ENCODE measurements at regions not wholly inside any gene's neighbourhood (a gene's known extent, or its start where the extent isn't known, plus 50 kb on each side); places are given as distances from the start of the nearest gene placed in this dataset.

DNA sequence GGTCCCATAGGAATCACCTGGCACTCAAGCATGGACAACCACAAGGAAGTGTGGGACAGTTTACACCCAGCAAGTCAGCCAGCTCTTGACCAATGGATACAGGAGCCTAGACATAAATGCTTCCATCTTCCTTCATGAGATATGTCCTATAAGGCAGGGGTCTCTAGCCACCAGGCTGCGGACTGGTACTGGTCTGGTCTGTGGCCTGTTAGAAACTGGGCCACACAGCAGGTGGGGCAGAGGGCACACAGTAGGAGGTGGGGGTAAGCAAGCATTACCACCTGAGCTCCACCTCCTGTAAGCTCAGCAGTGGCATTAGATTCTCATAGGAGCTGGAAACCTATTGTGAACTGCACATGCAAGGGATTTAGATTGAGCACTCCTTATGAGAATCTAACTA lies 437.1 kb downstream of the CD109 start:
- Histone ChIP-seq H3K4me1 (no peaks in the 10 kb centered on the region), H3K4me3 (no peak overlapping the region), H3K36me3 (no peaks in the 10 kb centered on the region), H3K27ac (no peak overlapping the region), H3K9me3 (peaks cover 0 to 5% (median 2%) of the 10 kb centered on the region in 4 donors), H3K27me3 (no peaks in the 10 kb centered on the region)
- no peak for DNase-seq
- intact Hi-C loops (cut with DNase I; ENCODE audit: low total_unique reads), result no loop called here
- no peak for TF ChIP-seq EP300 (IDR thresholded peaks at IDR 0.05)
- no peak for TF ChIP-seq POLR2AphosphoS5 (IDR thresholded peaks at IDR 0.05)
- TF ChIP-seq, protein P1, sequence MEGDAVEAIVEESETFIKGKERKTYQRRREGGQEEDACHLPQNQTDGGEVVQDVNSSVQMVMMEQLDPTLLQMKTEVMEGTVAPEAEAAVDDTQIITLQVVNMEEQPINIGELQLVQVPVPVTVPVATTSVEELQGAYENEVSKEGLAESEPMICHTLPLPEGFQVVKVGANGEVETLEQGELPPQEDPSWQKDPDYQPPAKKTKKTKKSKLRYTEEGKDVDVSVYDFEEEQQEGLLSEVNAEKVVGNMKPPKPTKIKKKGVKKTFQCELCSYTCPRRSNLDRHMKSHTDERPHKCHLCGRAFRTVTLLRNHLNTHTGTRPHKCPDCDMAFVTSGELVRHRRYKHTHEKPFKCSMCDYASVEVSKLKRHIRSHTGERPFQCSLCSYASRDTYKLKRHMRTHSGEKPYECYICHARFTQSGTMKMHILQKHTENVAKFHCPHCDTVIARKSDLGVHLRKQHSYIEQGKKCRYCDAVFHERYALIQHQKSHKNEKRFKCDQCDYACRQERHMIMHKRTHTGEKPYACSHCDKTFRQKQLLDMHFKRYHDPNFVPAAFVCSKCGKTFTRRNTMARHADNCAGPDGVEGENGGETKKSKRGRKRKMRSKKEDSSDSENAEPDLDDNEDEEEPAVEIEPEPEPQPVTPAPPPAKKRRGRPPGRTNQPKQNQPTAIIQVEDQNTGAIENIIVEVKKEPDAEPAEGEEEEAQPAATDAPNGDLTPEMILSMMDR (IDR thresholded peaks at IDR 0.05), result no peak
- no peak for TF ChIP-seq POLR2A (IDR thresholded peaks at IDR 0.05)
- 94 to 97% (median 96%) methylated on average over 1 of the region's 1 CpG; no CpG with 5 or more reads in 2 of the 5 donors for WGBS, 5 donors

DNA sequence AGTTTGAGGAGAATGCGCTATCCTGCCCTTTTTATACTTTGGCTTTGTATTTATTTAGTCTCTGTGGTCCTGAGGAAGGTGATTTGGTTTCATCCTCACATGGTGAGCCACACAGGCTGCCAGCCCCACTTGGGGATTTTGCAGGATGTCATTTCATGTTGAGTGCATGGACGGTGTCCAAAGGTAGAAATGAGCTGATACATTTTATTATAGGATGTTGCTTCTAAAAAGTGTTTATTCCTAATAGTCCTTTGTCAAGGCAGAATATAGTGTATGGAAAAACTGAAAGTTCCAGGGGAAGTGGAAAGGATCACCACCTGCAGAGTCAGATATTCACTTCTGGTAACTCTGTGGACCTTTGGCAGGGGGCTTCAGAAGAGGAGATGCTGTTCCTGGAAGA lies 434.6 kb downstream of the CD109 start:
- peak in 1 of 2 donors; percentile 10 for DNase-seq
- H3K4me3 ChIP-seq, result no peak overlapping the region
- intact Hi-C loops (cut with DNase I; ENCODE audit: low total_unique reads), result no loop called here
- TF ChIP-seq, protein P1 (IDR thresholded peaks at IDR 0.05), result no peak
- TF ChIP-seq POLR2A (IDR thresholded peaks at IDR 0.05), result no peak
- TF ChIP-seq POLR2AphosphoS5 (IDR thresholded peaks at IDR 0.05), result no peak
- no peak for TF ChIP-seq EP300 (IDR thresholded peaks at IDR 0.05)
- no peaks in the 10 kb centered on the region for H3K4me1 ChIP-seq
- peaks cover 0 to 1% (median under 1%) of the 10 kb centered on the region in 4 donors for H3K9me3 ChIP-seq
- no peak overlapping the region for H3K27ac ChIP-seq
- WGBS, 5 donors, result 84 to 93% (median 89%) methylated on average over 2 of the region's 2 CpGs
- no peaks in the 10 kb centered on the region for H3K36me3 ChIP-seq
- H3K27me3 ChIP-seq, result no peaks in the 10 kb centered on the region

DNA sequence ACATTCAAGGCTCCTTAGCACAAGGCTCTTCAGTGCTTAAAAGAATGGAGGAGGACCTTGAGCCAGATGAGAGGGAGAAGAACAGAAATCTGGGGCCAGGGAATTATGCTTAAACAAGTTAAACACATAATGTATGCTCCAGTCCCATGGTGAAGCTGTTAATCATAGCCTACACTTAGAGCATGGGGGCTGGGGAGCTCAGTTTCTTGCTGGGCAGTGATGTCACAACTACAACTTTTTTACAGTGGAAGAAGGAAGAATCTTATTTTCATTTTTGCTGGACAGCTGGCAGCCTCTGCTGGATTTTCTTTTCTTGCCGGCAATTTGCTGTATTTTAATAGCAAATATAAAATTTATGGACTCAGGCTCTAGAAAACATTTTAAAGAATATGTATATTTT lies 432.5 kb downstream of the CD109 start:
- WGBS, 5 donors, result 70 to 85% (median 79%) methylated on average over 1 of the region's 1 CpG

DNA sequence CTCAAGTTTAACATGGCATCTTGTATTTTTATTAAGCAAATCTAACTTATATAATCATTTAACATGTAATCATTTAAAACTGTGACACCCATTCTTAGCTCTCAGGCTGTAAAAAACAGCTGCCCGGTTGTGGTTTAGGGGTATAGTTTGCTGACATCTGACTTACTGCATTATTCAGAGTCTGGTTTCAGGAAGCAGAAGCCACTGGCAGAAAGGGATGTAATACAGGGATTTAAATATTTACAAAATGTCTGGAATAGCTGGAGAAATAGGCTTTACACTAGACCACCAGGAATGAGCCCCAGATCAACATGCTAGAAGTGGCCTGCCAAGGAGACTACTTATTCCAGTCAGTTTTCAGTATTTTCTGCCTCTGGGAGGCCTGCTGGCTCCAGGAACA lies 421.1 kb downstream of the CD109 start:
- H3K4me3 ChIP-seq, result no peak overlapping the region
- DNase-seq, result peak in 1 of 2 donors; percentile 14
- intact Hi-C loops (cut with DNase I; ENCODE audit: low total_unique reads), result no loop called here
- H3K9me3 ChIP-seq, result no peaks in the 10 kb centered on the region
- no peak overlapping the region for H3K27ac ChIP-seq
- H3K36me3 ChIP-seq, result no peaks in the 10 kb centered on the region
- WGBS, 5 donors, result 41 to 66% (median 62%) methylated on average over 1 of the region's 1 CpG
- H3K4me1 ChIP-seq, result no peaks in the 10 kb centered on the region
- no peaks in the 10 kb centered on the region for H3K27me3 ChIP-seq
- TF ChIP-seq POLR2AphosphoS5 (IDR thresholded peaks at IDR 0.05) (no peak), EP300 (IDR thresholded peaks at IDR 0.05) (no peak), POLR2A (IDR thresholded peaks at IDR 0.05) (no peak)
- TF ChIP-seq, protein P1 (IDR thresholded peaks at IDR 0.05), result no peak

More for the DNA sequence above, 432.5 kb downstream of the CD109 start:
- Histone ChIP-seq H3K9me3 (no peaks in the 10 kb centered on the region), H3K36me3 (no peaks in the 10 kb centered on the region), H3K4me1 (no peaks in the 10 kb centered on the region), H3K27me3 (no peaks in the 10 kb centered on the region), H3K4me3 (no peak overlapping the region), H3K27ac (no peak overlapping the region)
- DNase-seq, result peak in 1 of 2 donors; percentile 32
- TF ChIP-seq EP300 (IDR thresholded peaks at IDR 0.05) (no peak), POLR2A (IDR thresholded peaks at IDR 0.05) (no peak), POLR2AphosphoS5 (IDR thresholded peaks at IDR 0.05) (no peak)
- intact Hi-C loops (cut with DNase I; ENCODE audit: low total_unique reads), result no loop called here

DNA sequence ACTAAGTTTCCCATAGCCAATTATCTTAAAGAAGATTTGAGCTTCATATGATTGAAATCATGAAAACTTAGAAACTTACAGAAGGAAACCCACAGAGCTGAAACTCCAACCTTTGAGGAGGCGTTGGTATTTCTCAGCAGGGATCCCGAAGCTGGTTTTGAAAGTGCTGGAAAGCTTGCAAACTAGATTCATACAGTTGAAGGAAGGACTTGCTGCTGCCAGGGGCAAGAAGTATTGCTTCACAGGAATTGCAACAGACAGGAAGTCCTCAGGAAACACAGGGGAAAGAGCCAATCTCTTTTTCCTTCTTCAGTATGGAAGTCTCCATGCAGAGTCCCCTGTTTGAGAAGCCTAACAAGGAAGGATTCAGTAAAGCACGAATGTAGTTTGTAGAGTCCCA lies 419.7 kb downstream of the CD109 start:
- Histone ChIP-seq H3K9me3 (no peaks in the 10 kb centered on the region), H3K27me3 (no peaks in the 10 kb centered on the region), H3K36me3 (no peaks in the 10 kb centered on the region), H3K27ac (no peak overlapping the region), H3K4me1 (no peaks in the 10 kb centered on the region), H3K4me3 (no peak overlapping the region)
- TF ChIP-seq, protein P1 (IDR thresholded peaks at IDR 0.05), result no peak
- TF ChIP-seq POLR2A (IDR thresholded peaks at IDR 0.05) (no peak), EP300 (IDR thresholded peaks at IDR 0.05) (no peak), POLR2AphosphoS5 (IDR thresholded peaks at IDR 0.05) (no peak)
- WGBS, 5 donors, result 69 to 84% (median 77%) methylated on average over 3 of the region's 3 CpGs
- intact Hi-C loops (cut with DNase I; ENCODE audit: low total_unique reads), result no loop called here
- no peak for DNase-seq

Data from stomach (tissue), 8 donors.